ENCODE measurements at regions not wholly inside any gene's neighbourhood (a gene's known extent, or its start where the extent isn't known, plus 50 kb on each side); places are given as distances from the start of the nearest gene placed in this dataset.

DNA sequence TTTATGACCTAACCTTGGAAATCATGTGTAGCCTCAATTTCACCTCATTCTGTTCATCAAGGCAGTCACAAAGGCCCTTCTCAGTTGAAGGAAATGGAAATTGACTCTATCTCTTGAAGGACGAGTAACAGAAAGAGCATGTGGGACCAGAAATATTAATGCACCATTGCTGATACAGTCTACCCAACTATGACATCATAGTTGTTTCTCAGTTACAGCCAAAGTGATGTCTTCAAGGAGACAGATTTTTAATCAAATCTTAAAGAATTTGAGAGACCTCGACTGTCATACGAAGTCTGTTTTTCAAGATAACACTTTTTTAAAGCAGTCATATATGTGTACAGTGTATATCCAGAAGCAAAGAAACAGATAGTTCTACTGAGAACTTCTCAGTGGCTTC, 335.7 kb upstream of the PHF14 start:
- TF ChIP-seq EZH2 (IDR thresholded peaks at IDR 0.05; ENCODE audit: borderline replicate concordance, low read length) (no peak), CTCF (IDR thresholded peaks at IDR 0.05; ENCODE audit: low read length) (no peak)

Data from OCI-LY1 (cell line).